PC-3 (cell line): ENCODE measurements at regions not wholly inside any gene's neighbourhood (a gene's known extent, or its start where the extent isn't known, plus 50 kb on each side); places are given as distances from the start of the nearest gene placed in this dataset.

ENCODE experiments used
- ATAC-seq: fragments of 200-7000 bp; cut with Tn5 transposase; 2 replicates; pipeline ENCODE4 v1.9.1; 2020; ENCODE audit warnings: mild to moderate bottlenecking, moderate library complexity
- BruUV-seq: library from RNA; stranded (reverse); fragments of 400-500 nt; replicated peaks from 2 replicates; lab custom pipeline; 2021; lab: Mats Ljungman, UMichigan
- CTCF ChIA-PET: fragments of 300-600 bp; sonication (Branson Sonifier 250); formaldehyde crosslinking; loops from one replicate; lab custom pipeline; 2022; ENCODE audit warnings: antibody characterized with exemption; lab: Charles Lee
- POLR2A ChIA-PET: fragments of 300-600 bp; sonication (Branson Sonifier 250); formaldehyde crosslinking; loops from one replicate; lab custom pipeline; 2022; ENCODE audit warnings: antibody characterized with exemption; ENCODE audit not compliant: unreplicated experiment; lab: Charles Lee
- DNase-seq: peaks from one replicate; pipeline ENCODE4 v3.0.0-alpha.2; 2015
- H2AFZ ChIP-seq: fragments of 300-600 bp; sonication (generic); 2 replicates; pipeline ENCODE4 v1.6.0; 2016; ENCODE audit warnings: antibody characterized with exemption, low read length
- H3F3A ChIP-seq: fragments of 300-600 bp; sonication (generic); one replicate; pipeline ENCODE4 v1.6.0; 2017; ENCODE audit warnings: antibody characterized with exemption, low read length, control low read depth, mild to moderate bottlenecking; ENCODE audit not compliant: unreplicated experiment
- H3K27ac ChIP-seq: fragments of 300-600 bp; sonication (generic); 2 replicates; pipeline ENCODE4 v1.5.1; 2016; ENCODE audit warnings: mild to moderate bottlenecking, low read length
- H3K27me3 ChIP-seq: fragments of 300-600 bp; sonication (generic); 2 replicates; pipeline ENCODE4 v1.6.1; 2016; ENCODE audit warnings: low read length, mixed read lengths
- H3K36me3 ChIP-seq: fragments of 300-600 bp; sonication (generic); 2 replicates; pipeline ENCODE4 v1.6.1; 2016; ENCODE audit warnings: low read depth, mixed run types, low read length, mixed read lengths
- H3K4me1 ChIP-seq: fragments of 300-600 bp; sonication (generic); 2 replicates; pipeline ENCODE4 v1.5.1; 2016; ENCODE audit warnings: low read length; ENCODE audit not compliant: insufficient read depth
- H3K4me2 ChIP-seq: fragments of 300-600 bp; sonication (generic); 2 replicates; pipeline ENCODE4 v1.6.0; 2016; ENCODE audit warnings: low read length
- H3K4me3 ChIP-seq: fragments of 300-600 bp; sonication (generic); 2 replicates; pipeline ENCODE4 v1.5.1; 2016; ENCODE audit warnings: mild to moderate bottlenecking, low read length, mixed read lengths
- H3K79me2 ChIP-seq: fragments of 300-600 bp; sonication (generic); 2 replicates; pipeline ENCODE4 v1.6.1; 2017; ENCODE audit warnings: low read length, mixed read lengths
- H3K9ac ChIP-seq: fragments of 300-600 bp; sonication (generic); 2 replicates; pipeline ENCODE4 v1.6.0; 2016; ENCODE audit warnings: mild to moderate bottlenecking, low read length
- H3K9me2 ChIP-seq: fragments of 300-600 bp; sonication (generic); replicated peaks from 2 replicates; pipeline ENCODE4 v1.6.1; 2016; ENCODE audit warnings: mixed run types, low read length, mixed read lengths
- H3K9me3 ChIP-seq: fragments of 300-600 bp; sonication (generic); 2 replicates; pipeline ENCODE4 v1.6.1; 2016; ENCODE audit warnings: low read length, mixed read lengths
- H4K20me1 ChIP-seq: fragments of 300-600 bp; sonication (generic); 2 replicates; pipeline ENCODE4 v1.6.1; 2016; ENCODE audit warnings: low read length, mixed read lengths
- EZH2 ChIP-seq: fragments of 300-600 bp; sonication (generic); IDR thresholded peaks from one replicate; pipeline ENCODE4 v1.6.1; 2017; ENCODE audit warnings: antibody characterized with exemption, mild to moderate bottlenecking, low read length; ENCODE audit not compliant: unreplicated experiment
- EZH2phosphoT487 ChIP-seq: fragments of 300-600 bp; sonication (generic); IDR thresholded peaks from 2 replicates; pipeline ENCODE4 v1.6.1; 2018; ENCODE audit warnings: mild to moderate bottlenecking, antibody characterized with exemption, low read length, borderline replicate concordance
- intact Hi-C: fragments of 100-400 bp; cut with micrococcal nuclease; formaldehyde crosslinking; loops from 2 replicates; pipeline ENCODE4 v1.9.0; 2023
- TF ChIP-seq, protein P1 (sequence below): fragments of 300-600 bp; sonication (generic); conservative IDR thresholded peaks from 2 replicates; pipeline ENCODE4 v1.5.1; 2017; ENCODE audit warnings: antibody characterized with exemption, low read depth, mild to moderate bottlenecking, low read length

DNA sequence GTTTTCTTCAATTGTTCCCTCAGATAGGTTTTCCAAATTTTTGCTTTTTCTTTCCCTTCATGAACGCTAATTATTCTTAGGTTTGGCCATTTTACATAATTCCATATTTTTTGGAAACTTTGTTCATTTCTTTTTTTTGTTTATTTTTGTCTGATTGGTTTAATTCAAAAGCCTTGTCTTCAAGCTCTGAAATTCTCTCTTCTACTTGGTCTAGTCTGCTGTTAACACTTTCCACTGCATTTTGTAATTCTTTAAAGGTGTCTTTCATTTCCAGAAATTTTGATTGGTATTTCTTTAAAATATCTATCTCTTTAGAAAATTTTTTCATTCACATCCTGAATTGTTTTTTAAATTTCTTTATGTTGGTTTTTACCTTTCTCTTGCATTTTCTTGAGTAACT is 63.9 kb upstream of the VLDLR start:
- Histone ChIP-seq H3F3A (no peaks in the 10 kb centered on the region), H3K9me3 (no peaks in the 10 kb centered on the region), H4K20me1 (no peaks in the 10 kb centered on the region), H3K9me2 (no peaks in the 10 kb centered on the region), H3K4me2 (no peak overlapping the region), H3K36me3 (no peaks in the 10 kb centered on the region), H3K27me3 (no peaks in the 10 kb centered on the region), H3K4me1 (no peaks in the 10 kb centered on the region), H3K79me2 (no peaks in the 10 kb centered on the region), H3K4me3 (no peak overlapping the region), H3K9ac (no peak overlapping the region), H3K27ac (no peak overlapping the region), H2AFZ (no peak overlapping the region)
- no TSS peak for BruUV-seq
- TF ChIP-seq EZH2 (no peak), EZH2phosphoT487 (no peak)
- TF ChIP-seq, protein P1, sequence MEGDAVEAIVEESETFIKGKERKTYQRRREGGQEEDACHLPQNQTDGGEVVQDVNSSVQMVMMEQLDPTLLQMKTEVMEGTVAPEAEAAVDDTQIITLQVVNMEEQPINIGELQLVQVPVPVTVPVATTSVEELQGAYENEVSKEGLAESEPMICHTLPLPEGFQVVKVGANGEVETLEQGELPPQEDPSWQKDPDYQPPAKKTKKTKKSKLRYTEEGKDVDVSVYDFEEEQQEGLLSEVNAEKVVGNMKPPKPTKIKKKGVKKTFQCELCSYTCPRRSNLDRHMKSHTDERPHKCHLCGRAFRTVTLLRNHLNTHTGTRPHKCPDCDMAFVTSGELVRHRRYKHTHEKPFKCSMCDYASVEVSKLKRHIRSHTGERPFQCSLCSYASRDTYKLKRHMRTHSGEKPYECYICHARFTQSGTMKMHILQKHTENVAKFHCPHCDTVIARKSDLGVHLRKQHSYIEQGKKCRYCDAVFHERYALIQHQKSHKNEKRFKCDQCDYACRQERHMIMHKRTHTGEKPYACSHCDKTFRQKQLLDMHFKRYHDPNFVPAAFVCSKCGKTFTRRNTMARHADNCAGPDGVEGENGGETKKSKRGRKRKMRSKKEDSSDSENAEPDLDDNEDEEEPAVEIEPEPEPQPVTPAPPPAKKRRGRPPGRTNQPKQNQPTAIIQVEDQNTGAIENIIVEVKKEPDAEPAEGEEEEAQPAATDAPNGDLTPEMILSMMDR, result no peak
- DNase-seq (no peak), ATAC-seq (no peak)
- ChIA-PET CTCF (no interaction called here), POLR2A (no interaction called here)
- intact Hi-C loops, result no loop called here

DNA sequence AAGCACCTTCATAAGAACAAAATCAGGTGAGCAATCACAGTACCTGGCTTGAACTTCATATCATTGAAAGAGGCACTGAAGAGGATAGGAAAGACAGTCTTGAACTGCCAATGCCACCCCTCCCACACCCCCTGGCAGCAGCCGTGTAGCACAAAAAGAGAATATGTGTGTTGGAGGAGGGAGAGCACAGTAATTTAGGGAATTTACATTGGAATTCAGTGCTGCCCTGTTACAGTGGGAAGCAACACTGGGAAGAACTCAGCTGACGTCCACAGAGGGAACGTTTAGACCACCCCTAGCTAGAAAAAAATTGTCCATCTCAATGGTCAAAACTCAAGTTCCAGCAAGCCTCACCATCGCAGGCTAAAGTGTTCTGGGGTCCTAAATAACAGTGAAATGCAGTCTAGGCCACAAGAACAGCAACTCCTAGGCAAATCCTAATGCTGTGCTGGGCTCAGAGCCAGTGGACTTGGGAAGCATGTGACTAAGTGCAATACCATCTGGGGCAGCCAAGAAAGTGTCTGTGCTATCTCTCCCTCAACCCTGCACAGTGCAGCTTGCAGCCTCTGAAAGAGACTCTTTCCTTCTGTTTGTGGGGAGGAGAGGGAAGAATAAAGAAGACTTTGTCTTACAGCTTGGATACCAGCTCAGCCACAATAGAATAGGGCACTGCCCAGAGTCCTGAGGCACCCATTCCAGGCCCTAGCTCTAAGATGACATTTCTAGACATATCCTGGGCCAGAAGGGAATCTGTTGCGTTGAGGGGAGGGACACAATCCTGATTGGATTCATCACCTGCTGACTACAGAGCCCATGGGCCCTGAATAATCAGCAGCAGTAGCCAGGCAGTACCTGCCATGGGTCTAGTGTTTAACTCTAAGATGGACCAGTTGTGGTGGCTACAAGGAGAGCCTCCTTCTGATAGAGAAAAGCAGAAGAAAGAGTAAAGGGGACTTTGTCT is 62.1 kb upstream of the VLDLR start:
- Histone ChIP-seq H3F3A (no peaks in the 10 kb centered on the region), H3K4me1 (no peaks in the 10 kb centered on the region), H3K4me3 (no peak overlapping the region), H2AFZ (no peak overlapping the region), H3K9me2 (no peaks in the 10 kb centered on the region), H3K79me2 (no peaks in the 10 kb centered on the region), H3K27me3 (no peaks in the 10 kb centered on the region), H4K20me1 (no peaks in the 10 kb centered on the region), H3K36me3 (no peaks in the 10 kb centered on the region), H3K9me3 (no peaks in the 10 kb centered on the region), H3K4me2 (no peak overlapping the region), H3K27ac (no peak overlapping the region), H3K9ac (no peak overlapping the region)
- ATAC-seq (peak; percentile 35; the same call in 1 of the 2 replicates), DNase-seq (peak; percentile 57)
- intact Hi-C loops, result no loop called here
- POLR2A ChIA-PET, result no interaction called here
- BruUV-seq, result no TSS peak
- TF ChIP-seq, protein P1, result no peak
- TF ChIP-seq EZH2phosphoT487 (no peak), EZH2 (no peak)
- CTCF ChIA-PET, result no interaction called here

DNA sequence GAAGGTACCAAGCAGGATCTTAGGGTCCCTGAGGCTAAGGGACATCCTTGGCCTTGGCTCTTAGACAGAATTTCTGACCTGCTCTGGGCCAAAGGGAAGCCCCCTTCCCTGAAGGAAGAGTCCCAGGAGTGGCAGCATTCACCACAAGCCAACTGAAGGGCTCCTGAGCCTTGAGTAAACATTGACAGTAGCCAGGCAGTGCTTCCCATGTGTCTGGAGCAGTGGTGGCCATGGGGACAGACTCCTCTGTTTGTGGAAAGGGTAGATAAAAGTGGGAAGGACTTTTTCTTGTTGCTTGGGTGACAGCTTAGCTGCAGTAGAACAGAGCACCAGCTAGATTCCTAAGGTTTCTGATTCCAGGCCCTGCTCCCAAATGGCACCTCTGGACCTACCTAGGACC is 61.4 kb upstream of the VLDLR start:
- no peaks in the 10 kb centered on the region for H3K9me3 ChIP-seq
- no peak overlapping the region for H3K27ac ChIP-seq
- intact Hi-C loops, result no loop called here
- BruUV-seq, result no TSS peak
- H4K20me1 ChIP-seq, result no peaks in the 10 kb centered on the region
- no peaks in the 10 kb centered on the region for H3K79me2 ChIP-seq
- no peaks in the 10 kb centered on the region for H3K4me1 ChIP-seq
- ChIA-PET CTCF (no interaction called here), POLR2A (no interaction called here)
- H3K4me3 ChIP-seq, result no peak overlapping the region
- H3K4me2 ChIP-seq, result no peak overlapping the region
- ATAC-seq (no peak), DNase-seq (no peak)
- H2AFZ ChIP-seq, result no peak overlapping the region
- TF ChIP-seq EZH2phosphoT487 (no peak), EZH2 (no peak)
- TF ChIP-seq, protein P1, result no peak
- no peaks in the 10 kb centered on the region for H3K9me2 ChIP-seq
- no peaks in the 10 kb centered on the region for H3K36me3 ChIP-seq
- no peaks in the 10 kb centered on the region for H3K27me3 ChIP-seq
- no peaks in the 10 kb centered on the region for H3F3A ChIP-seq
- no peak overlapping the region for H3K9ac ChIP-seq
